ENCODE measurements at regions not wholly inside any gene's neighbourhood (a gene's known extent, or its start where the extent isn't known, plus 50 kb on each side); places are given as distances from the start of the nearest gene placed in this dataset.
"Not testable (repeated sequence)": the region's sequence is repeated elsewhere in the genome, so short reads cannot be mapped to it uniquely, and the experiment has no call there.

DNA sequence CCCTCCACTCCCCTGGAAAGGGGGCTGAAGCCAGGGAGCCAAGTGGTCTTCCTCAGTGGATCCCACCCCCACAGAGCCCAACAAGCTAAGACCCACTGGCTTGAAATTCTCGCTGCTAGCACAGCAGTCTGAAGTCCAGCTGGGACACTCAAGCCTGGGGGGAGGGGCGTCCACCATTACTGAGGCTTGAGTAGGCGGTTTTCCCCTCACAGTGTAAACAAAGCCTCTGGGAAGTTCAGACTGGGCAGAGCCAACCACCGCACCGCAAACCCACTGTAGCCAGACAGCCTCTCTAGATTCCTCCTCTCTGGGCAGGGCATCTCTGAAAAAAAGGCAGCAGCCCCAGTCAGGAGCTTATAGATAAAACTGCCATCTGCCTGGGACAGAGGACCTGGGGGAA, 114.4 kb upstream of the GNAI1 start:
- ATAC-seq, CTCF ChIA-PET: not testable (repeated sequence)
- peaks cover 31% of the 10 kb centered on the region for H3K9me3 Mint-ChIP-seq

DNA sequence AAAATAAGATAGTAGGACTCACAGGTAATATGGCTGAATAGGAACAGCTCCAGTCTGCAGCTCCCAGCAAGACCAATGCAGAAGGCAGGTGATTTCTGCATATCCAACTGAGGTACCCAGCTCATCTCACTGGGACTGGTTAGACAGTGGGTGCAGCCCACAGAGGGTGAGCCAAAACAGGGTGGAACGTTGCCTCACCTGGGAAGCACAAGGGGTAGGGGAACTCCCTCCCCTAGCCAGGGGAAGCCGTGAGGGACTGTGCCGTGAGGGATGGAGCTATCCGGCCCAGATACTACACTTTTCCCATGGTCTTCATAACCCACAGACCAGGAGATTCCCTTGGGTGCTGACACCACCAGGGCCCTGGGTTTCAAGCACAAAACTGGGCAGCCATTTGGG, 114.8 kb upstream of the GNAI1 start:
- H3K27ac Mint-ChIP-seq; H3K36me3 Mint-ChIP-seq; H3K4me3 Mint-ChIP-seq; ATAC-seq; H3K27me3 Mint-ChIP-seq (ENCODE audit: low read depth); H3K4me1 Mint-ChIP-seq; CTCF ChIA-PET; DNase-seq (ENCODE audit: low spot score); POLR2A ChIA-PET: not testable (repeated sequence)
- peaks cover 27% of the 10 kb centered on the region for H3K9me3 Mint-ChIP-seq

More for the DNA sequence above, 114.4 kb upstream of the GNAI1 start:
- H3K27me3 Mint-ChIP-seq (ENCODE audit: low read depth); H3K36me3 Mint-ChIP-seq; H3K27ac Mint-ChIP-seq; H3K4me1 Mint-ChIP-seq; H3K4me3 Mint-ChIP-seq; DNase-seq (ENCODE audit: low spot score); POLR2A ChIA-PET: not testable (repeated sequence)

DNA sequence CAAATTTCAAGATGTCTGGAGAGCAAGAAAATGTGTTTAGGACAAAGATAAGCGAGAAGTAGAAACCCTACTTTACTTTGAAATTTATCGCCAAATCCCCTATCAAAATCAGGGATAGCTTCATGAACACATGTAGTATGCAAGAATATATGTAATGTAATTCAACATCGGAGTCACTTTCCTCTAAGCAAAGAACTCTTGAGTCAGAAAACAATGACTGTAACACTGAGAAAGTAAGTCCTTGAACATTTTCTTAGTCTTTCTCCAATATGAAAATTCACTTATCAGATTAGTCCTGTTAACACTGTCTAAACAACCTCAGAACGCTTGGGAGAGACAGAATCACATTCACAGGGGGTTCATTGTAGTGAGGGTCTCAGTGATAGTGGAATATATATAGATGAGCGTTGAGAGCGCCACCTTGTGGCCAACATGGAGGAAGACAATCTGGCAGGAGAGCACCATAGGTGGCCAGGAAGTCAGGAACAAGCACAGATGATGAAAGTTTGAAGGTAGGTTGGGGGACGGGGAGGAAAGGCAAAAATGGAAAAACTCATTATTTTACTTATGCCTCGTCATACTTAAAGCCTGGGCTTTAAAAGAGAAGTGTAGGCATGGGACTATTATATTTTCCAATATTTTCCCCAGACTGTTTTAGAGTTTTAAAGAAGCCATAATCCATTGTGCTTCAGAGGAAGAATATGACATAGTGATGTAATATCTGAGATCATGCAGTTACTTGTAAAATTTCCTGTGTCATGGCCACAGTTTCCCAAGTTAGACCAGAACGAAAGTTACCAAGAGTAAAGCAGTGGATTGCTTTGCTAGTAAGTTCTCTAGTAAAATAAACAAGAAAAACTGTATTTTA, 115.5 kb upstream of the GNAI1 start:
- CTCF ChIA-PET: no interaction called here
- H3K27me3 Mint-ChIP-seq (ENCODE audit: low read depth): no peaks in the 10 kb centered on the region

DNA sequence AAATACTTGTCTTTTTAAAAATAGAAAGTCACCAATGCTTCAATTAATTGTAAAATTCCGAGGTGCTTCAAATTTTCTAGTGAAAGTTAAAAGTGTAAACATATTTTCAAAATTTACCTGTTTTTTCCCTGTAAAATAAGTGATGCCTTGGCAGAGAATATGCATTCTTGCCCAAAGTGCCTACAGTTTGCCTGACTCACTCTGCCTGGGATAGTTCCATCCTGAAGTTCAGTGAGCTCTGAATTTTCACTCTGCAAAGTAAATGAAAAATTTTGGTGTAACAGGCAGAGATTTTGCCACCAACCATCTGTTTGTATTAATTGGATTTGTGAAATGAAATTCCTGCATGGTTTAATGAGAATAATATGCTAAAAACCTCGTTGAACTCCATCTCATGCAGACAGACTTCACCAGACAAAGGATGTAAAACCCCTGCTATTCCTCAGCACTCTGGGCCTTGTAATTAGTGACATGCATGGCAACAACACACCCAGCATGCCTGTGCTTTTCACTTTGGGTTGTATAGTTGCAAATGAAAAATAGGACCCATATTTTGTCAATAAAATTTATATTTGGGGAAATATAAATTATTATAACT, 117.4 kb upstream of the GNAI1 start:
- peaks cover 10% of the 10 kb centered on the region for H3K4me1 Mint-ChIP-seq
- no peak overlapping the region for H3K27ac Mint-ChIP-seq
- ATAC-seq (no peak), DNase-seq (ENCODE audit: low spot score) (no peak)
- peaks cover 17% of the 10 kb centered on the region for H3K9me3 Mint-ChIP-seq
- no peaks in the 10 kb centered on the region for H3K27me3 Mint-ChIP-seq (ENCODE audit: low read depth)
- H3K4me3 Mint-ChIP-seq: no peak overlapping the region
- POLR2A ChIA-PET: no interaction called here
- H3K36me3 Mint-ChIP-seq: peaks cover 2% of the 10 kb centered on the region
- CTCF ChIA-PET: no interaction called here
- TF ChIP-seq ETV6 (CRISPR knock-in tag; IDR thresholded peaks at IDR 0.05) (no peak), ZNF121 (CRISPR knock-in tag; IDR thresholded peaks at IDR 0.05) (no peak), MXD4 (CRISPR knock-in tag; IDR thresholded peaks at IDR 0.05; ENCODE audit: borderline replicate concordance) (no peak), GABPB1 (CRISPR knock-in tag; IDR thresholded peaks at IDR 0.05) (no peak), TEAD4 (CRISPR knock-in tag; IDR thresholded peaks at IDR 0.05) (no peak)
- TF ChIP-seq, protein P1, sequence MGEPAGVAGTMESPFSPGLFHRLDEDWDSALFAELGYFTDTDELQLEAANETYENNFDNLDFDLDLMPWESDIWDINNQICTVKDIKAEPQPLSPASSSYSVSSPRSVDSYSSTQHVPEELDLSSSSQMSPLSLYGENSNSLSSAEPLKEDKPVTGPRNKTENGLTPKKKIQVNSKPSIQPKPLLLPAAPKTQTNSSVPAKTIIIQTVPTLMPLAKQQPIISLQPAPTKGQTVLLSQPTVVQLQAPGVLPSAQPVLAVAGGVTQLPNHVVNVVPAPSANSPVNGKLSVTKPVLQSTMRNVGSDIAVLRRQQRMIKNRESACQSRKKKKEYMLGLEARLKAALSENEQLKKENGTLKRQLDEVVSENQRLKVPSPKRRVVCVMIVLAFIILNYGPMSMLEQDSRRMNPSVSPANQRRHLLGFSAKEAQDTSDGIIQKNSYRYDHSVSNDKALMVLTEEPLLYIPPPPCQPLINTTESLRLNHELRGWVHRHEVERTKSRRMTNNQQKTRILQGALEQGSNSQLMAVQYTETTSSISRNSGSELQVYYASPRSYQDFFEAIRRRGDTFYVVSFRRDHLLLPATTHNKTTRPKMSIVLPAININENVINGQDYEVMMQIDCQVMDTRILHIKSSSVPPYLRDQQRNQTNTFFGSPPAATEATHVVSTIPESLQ (CRISPR knock-in tag; IDR thresholded peaks at IDR 0.05): no peak
- TF ChIP-seq, protein P2, sequence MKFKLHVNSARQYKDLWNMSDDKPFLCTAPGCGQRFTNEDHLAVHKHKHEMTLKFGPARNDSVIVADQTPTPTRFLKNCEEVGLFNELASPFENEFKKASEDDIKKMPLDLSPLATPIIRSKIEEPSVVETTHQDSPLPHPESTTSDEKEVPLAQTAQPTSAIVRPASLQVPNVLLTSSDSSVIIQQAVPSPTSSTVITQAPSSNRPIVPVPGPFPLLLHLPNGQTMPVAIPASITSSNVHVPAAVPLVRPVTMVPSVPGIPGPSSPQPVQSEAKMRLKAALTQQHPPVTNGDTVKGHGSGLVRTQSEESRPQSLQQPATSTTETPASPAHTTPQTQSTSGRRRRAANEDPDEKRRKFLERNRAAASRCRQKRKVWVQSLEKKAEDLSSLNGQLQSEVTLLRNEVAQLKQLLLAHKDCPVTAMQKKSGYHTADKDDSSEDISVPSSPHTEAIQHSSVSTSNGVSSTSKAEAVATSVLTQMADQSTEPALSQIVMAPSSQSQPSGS (CRISPR knock-in tag; IDR thresholded peaks at IDR 0.05; ENCODE audit: borderline replicate concordance, low read depth): no peak

More for the DNA sequence above, 115.5 kb upstream of the GNAI1 start:
- TF ChIP-seq, protein P3, sequence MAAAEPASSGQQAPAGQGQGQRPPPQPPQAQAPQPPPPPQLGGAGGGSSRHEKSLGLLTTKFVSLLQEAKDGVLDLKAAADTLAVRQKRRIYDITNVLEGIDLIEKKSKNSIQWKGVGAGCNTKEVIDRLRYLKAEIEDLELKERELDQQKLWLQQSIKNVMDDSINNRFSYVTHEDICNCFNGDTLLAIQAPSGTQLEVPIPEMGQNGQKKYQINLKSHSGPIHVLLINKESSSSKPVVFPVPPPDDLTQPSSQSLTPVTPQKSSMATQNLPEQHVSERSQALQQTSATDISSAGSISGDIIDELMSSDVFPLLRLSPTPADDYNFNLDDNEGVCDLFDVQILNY (CRISPR knock-in tag; IDR thresholded peaks at IDR 0.05): no peak
- TF ChIP-seq GTF2I (CRISPR knock-in tag; conservative IDR thresholded peaks at IDR 0.05): no peak
- no peak for TF ChIP-seq JUN (CRISPR knock-in tag; IDR thresholded peaks at IDR 0.05)
- TF ChIP-seq GABPB1 (CRISPR knock-in tag; IDR thresholded peaks at IDR 0.05): peak; percentile 68
- no peak for TF ChIP-seq JAZF1 (CRISPR knock-in tag; IDR thresholded peaks at IDR 0.05)
- TF ChIP-seq, protein P4, sequence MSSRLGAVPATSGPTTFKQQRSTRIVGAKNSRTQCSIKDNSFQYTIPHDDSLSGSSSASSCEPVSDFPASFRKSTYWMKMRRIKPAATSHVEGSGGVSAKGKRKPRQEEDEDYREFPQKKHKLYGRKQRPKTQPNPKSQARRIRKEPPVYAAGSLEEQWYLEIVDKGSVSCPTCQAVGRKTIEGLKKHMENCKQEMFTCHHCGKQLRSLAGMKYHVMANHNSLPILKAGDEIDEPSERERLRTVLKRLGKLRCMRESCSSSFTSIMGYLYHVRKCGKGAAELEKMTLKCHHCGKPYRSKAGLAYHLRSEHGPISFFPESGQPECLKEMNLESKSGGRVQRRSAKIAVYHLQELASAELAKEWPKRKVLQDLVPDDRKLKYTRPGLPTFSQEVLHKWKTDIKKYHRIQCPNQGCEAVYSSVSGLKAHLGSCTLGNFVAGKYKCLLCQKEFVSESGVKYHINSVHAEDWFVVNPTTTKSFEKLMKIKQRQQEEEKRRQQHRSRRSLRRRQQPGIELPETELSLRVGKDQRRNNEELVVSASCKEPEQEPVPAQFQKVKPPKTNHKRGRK (CRISPR knock-in tag; IDR thresholded peaks at IDR 0.05; ENCODE audit: borderline replicate concordance): no peak
- TF ChIP-seq SOX15 (CRISPR knock-in tag; IDR thresholded peaks at IDR 0.05): no peak
- TF ChIP-seq, protein P5, sequence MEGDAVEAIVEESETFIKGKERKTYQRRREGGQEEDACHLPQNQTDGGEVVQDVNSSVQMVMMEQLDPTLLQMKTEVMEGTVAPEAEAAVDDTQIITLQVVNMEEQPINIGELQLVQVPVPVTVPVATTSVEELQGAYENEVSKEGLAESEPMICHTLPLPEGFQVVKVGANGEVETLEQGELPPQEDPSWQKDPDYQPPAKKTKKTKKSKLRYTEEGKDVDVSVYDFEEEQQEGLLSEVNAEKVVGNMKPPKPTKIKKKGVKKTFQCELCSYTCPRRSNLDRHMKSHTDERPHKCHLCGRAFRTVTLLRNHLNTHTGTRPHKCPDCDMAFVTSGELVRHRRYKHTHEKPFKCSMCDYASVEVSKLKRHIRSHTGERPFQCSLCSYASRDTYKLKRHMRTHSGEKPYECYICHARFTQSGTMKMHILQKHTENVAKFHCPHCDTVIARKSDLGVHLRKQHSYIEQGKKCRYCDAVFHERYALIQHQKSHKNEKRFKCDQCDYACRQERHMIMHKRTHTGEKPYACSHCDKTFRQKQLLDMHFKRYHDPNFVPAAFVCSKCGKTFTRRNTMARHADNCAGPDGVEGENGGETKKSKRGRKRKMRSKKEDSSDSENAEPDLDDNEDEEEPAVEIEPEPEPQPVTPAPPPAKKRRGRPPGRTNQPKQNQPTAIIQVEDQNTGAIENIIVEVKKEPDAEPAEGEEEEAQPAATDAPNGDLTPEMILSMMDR (IDR thresholded peaks at IDR 0.05): peak; percentile 95
- no peak for TF ChIP-seq FOXP1 (CRISPR knock-in tag; IDR thresholded peaks at IDR 0.05; ENCODE audit: borderline replicate concordance)
- no peak overlapping the region for H3K4me3 Mint-ChIP-seq
- H3K4me1 Mint-ChIP-seq: peaks cover 4% of the 10 kb centered on the region
- no peak overlapping the region for H3K27ac Mint-ChIP-seq
- DNase-seq (ENCODE audit: low spot score) (peak; percentile 59), ATAC-seq (peak; percentile 96)
- peaks cover 7% of the 10 kb centered on the region for H3K36me3 Mint-ChIP-seq
- peaks cover 27% of the 10 kb centered on the region for H3K9me3 Mint-ChIP-seq
- POLR2A ChIA-PET: no interaction called here
